SKM-1 treated with dmso at 0.1 percent for 144 hours (cell line): ENCODE measurements at regions not wholly inside any gene's neighbourhood (a gene's known extent, or its start where the extent isn't known, plus 50 kb on each side); places are given as distances from the start of the nearest gene placed in this dataset.

Experiments
- DNase-seq: peaks from one replicate; lab custom pipeline; 2025; ENCODE audit not compliant: unreplicated experiment; lab: John Stamatoyannopoulos, UW

DNA sequence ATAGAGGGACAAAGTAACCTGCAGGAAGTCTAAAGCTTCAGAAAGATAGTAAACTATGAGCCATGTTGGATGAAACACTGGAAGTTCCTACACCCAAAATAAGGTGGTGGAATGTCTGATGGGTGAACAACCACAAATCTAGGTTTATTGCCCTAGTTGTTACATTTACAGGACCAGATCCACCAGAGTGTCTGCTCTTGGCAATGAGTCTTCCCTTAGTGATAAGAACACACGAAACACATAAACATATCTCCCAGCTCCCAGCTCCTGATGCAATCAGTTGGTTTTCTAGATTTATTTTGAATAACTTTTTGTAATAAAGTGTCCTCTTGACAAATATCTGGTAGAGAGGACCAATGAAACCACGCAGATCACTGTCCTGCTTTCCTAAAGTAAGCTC is 329.7 kb upstream of the WWC1 start:
- DNase-seq = no peak

DNA sequence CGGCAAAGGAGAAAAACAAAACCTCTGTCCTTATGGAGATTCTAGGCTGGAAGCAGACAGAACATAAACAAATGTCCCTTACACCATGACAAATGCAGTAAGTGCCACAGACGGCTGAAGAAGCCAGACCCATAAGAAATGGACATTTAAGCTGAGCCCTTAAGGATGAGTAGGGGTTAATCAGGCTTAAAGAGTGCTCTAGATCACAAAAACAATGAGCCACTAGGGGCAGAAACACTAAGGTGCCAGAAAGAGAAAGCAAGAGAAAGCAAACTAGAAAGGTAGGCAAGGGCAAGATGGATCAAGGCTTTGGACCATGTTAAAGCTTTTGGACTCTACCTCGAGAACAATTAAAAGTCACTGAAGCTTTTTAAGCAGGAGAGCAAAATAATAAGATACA is 326.9 kb upstream of the WWC1 start:
- DNase-seq = no peak

DNA sequence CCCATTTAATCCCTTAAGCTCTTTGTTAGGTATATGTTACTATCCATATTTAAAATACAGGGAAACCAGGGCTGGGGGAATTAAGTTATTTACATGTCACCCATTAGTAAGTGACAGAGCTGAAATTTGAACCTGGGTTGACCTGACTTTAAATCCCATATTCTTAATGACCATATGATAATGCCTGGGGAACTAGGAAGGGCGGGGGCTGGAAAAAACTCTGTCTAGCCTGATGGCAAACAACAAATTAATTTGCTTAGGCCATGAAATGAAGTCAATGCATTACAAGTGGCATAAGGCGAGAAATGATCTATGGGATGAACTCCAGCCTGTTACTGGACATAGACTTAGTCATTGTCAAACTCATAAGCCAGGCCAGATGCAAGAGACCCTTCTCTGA is 325.7 kb upstream of the WWC1 start:
- DNase-seq = no peak

DNA sequence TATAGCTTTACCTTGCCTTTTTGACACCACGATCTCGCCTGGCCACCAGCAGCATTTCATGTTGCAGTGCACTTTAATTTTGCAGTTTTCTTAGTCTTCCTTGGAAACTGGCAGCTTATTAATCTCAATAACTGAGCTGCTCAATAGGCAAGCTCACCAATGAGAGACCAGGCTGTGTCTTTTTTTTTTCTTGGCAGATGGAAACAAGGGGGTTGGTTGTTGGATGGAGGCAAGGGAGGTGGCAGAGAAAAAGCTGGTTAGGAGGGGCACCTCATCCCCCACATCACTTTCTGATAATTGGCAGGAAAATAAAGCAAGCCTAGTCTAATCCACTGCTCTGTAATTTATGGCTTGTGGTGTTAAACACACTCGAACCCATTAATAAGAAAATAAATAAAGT is 324.5 kb upstream of the WWC1 start:
- no peak for DNase-seq

DNA sequence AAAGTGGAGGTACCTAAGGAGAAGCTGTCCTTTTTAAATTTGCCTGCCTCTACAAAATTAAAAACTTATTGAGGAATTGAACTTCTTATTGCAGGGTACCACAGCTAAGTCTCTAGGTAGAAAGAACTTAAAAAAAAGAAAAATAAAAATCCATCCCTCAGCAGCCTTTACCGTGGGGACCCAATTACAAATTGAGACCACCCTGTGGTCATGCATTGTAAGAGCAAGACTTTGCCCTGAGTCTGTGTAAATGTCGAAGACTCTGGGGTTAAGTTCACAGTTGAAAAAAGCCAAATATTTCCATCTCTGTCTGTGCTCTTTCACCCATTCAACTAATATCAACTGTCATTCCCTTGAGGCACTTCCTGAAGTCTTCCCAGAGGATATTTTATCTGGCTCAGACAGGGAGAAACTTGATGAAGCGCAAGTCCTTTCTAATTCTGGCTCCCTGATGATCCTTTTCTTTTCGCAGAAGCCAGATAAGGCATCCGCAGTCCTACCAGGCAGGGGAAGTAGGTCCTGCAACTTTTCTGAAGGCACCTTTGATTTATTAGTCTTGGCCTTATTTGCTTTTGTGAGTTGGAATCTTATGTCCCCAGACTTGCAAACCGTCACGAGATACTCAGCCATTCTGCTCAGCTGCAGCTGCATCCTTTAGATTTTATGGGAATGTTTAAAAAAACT is 323.8 kb upstream of the WWC1 start:
- DNase-seq = no peak

DNA sequence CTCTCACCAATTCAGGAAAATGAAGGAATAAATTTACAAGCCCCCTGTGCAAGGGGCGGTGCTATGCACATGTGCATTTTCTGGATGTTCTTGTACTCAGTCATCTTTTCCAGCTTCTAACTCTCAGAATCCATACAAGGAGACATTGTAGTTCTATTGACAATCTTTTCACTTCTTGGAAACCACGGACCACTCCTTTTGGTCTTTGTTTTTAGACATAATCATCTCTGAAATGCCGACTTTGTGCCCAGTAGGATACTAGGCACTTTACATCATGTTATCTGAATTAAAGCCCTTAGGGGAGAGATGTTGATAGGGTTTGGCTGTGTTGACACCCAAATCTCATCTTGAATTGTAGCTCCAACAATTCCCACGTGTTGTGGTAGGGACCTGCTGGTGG is 322.6 kb upstream of the WWC1 start:
- DNase-seq = no peak

DNA sequence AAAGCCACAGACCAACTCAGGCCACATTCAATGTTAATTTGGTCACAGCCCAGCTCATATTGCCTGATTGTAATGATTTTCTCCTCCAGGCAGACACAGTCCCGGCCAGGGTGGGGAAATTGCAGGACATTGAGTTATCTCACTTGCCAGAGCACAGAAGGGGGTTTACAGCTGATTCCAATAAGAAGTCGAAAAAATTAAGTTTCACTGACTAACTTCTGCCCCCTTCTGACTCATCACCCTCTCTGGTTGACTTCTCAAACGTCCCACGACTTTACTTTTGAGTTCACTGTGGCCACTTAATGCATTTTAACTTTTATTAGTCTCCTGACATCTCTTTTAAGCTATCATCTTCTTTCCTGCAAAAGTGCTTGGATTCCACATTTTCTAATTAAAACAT is 321.4 kb upstream of the WWC1 start:
- no peak for DNase-seq

DNA sequence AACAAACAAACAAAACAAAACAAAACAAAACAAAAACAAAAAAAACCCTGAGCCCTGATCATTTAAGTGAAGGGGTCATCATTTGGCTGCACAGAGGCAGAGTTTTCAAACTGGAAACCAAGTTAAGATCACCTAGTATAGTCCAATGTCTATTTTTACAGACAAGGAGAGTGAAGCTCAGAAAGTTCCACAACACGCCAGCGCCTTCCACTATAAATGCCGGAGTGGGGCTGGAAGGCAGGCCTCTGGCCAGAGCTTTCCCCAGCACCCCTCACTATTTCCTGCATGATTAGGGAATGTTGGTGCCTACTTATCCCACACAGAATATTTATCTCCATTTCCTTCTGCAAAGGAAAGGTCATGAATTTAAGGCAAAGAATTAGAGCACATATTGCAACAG is 319.7 kb upstream of the WWC1 start:
- DNase-seq = no peak

DNA sequence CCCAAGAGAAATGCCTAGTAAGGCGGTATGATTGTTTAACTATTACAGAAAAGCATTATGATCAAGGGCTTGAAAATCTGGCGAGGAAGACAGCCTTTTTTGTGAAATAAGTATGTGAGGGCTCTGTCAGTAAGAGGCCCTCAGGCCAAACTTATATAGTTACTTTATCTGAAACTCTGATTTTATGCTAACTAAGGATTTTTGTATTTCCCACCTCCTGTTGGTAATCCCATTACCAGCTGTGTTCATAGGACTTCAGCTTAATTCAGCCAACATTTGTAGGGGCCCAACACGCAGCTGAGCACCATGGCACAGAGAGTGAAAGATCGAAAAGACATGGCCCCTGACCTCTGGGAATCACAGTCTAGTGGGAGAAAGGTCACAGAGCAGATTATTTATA is 318.3 kb upstream of the WWC1 start:
- no peak for DNase-seq

DNA sequence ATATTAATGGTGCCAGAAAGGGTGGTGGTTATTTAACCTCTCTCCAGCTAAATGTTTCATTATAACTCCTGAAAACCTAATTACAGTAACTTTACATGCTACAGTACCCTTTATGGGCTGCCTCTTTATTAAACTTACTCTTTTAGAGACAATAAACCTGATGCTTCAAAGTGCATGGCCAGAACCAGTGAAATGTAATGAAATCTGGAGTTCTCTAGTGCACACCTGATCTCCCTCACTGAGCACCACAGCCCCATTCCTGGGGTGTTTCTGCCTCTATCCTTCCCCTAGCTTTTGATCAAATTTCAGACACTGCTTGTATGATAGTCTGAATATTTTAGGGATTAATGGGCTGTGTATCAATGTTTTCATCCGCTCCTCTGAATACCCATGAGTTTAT is 306.5 kb upstream of the WWC1 start:
- DNase-seq = no peak

DNA sequence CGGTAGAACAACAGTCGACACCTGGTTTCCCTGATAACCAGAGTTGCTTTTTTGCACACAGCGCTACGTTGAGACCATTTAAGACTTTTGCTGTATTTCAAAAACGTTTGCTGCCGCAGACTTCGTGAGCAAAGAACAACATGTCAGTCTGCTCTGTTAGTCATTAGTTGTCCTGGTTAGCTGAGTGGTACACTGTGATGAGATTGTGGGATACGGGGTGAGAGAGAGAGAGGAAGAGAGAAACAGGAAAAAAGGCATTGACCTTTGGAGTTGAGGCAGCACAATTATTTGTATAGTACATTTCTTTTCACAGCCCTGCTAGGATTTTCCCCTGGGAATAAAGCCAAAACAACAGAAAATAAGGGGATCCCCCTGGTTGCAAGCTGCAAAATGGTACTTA is 306.1 kb upstream of the WWC1 start:
- DNase-seq = no peak

DNA sequence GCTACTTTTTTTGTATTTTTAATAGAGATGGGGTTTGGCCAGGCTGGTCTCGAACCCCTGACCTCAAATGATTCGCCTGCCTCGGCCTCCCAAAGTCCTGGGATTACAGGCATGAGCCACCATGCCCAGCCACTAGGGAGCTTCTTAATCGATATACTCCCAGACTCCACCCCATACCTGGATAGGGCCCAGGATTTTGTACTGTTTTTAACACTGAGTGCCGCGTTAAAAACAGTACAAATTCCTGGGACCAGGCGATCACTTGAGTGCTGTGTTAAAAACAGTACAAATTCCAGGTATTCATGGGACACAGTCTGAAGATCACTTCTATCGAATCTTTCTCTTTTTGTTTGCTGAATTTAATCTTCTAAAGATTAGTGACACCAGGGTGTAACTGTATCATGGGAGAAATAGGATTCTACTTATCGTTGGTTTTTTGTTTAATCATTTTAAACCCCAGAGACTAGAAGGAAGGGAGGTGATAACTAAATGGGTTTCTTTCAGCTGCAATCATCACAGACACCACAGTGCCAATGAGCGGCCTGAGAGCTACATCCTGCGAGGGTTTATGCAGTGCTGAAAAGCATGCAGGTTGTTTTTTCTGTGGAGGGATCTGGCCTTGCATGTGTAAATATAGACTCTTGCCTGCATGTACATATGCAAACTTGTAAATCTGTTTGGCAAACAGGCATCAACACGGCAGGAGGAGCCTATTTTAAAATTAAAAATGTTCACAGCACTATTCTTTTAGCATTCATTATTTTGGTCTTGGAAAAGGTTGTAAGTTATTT is 303.8 kb upstream of the WWC1 start:
- DNase-seq = no peak

DNA sequence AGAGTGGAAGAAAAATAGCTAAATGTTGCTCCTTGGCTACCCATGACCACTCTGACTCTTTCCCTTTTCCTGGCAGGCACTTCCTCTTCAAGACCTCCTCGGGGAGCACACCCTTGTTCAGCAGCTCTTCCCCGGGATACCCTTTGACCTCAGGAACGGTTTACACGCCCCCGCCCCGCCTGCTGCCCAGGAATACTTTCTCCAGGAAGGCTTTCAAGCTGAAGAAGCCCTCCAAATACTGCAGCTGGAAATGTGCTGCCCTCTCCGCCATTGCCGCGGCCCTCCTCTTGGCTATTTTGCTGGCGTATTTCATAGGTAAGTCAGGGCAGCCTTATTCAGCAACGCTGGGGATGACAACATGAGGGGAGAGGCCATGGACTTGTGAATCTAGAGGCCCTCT is 298.6 kb upstream of the WWC1 start:
- no peak for DNase-seq

DNA sequence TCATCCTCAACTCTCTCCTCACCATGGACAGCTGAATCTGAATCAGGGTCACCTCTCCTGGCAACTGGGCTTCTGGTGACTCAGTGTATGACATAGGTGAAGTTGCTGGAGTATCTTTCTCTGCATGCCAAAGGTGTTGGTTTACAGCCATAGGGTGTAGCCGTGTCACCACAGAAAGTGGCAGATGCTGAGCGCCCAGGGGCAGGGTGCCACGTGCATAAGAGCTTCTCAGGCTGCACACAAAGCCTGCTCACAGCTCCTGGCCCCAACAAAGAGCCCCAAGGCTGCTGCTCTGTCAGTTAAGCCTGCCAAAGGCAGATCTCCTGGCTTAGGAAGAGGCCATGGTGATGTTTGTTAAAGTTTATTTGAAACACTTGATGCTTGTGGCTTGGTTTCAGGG is 297.7 kb upstream of the WWC1 start:
- no peak for DNase-seq

DNA sequence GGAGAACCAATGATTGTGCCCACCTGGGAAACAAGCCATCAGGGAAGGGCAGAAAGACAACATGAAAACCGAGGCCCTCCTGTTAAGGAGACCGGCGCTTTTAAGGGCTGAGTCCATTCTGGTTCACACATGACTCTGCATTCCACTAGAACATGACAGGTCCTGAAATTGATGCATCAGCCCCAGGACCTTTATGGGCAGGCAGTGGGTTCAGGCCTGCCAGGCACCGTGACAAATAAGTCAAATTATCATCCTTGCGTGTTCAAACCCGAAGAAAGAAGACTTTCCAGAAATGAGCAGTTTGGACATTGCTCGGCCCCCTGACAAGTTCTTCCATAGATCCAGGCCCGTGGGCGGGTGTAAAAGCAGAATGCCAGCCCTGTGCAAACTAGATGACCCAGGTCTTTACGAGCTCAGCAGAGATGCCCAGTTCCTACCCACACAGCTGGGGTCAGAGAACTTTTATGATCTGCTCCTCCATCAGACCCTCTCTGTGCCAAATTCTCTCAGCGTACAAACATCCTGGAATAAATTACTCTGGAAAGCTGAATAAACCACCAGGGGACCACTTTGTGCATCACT is 295.5 kb upstream of the WWC1 start:
- no peak for DNase-seq

DNA sequence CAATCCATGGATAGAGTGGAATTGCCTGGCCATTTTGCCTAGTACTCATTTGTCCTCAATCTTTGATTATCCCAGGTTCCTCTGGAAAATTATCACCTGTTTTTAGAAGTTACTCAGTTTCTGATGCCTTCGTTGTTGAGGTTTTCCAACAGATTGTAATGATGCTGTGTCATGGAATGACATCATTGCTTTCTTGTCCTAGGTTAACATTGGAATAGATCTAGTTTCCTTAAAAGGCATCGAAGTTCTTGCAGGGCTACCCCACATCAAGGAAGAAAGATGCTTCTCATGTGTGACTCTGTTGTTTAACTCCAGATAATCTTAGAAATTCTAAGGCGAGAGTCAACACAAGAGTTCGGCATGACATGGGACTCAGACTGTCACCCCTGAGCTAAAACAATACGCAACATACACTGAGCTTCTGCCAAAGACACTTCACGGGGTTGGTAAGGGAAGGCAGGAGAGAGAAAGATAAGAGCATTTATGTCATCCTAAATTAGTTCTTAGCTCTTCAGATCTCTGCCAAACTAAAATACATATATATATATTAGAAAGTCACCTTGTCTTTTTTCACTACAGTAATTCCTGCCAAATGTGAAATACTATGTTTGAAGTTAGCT is 293.2 kb upstream of the WWC1 start:
- no peak for DNase-seq

DNA sequence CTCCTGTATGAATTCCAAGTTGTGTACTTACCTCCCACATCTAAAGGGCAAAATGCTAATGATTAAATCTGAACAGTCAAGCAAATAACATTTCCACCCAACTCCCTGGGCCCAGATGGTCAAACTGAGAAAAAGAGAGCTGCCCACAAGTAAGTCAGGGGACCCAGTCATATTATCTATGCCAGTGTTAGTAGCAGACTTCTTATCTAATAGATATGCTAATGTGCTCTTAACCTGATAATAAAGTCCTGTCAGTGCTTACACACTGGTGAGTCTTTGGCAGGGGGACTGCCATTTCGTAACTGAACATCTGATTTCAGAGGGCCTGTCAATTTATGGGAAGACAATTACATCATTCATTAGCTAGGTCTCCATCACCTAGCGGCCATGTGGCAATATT is 292.3 kb upstream of the WWC1 start:
- DNase-seq = no peak

DNA sequence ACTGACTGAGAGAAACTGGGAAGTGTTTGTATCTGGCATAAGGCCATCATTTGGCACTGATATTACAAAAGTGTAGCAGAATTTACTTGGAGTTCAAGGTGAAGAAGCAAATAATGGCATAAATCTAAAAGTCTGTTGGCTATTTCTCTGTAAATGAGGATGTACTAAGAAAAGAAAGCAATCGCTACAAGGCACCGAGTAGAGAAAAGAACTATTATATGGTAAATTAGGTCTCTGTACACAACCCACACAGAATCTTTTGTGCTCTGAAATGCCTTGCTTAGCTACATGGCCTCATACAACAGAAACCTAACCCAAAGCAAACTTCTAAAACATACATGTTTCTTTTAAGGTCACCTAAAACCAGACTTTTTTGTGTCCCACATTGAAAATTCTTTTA is 290.1 kb upstream of the WWC1 start:
- no peak for DNase-seq

DNA sequence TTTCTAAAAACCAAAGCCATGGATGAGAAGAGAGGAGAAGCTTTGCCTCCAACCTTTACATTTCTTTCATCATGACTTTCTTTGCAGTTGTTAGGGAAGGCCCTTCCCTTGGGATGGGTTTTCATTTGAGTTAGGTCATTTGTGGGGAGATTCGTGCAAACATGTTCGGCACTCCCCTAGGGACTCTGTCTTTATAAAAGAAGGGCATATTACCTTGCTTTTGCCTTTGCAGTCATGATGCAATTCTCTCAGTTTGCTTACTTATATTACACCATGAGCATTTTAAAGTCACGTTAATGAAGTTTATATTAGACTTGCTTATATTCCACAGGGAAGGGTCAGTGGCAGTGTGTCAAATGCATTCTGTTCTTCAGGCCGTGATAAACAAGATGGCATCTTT is 289.3 kb upstream of the WWC1 start:
- no peak for DNase-seq

DNA sequence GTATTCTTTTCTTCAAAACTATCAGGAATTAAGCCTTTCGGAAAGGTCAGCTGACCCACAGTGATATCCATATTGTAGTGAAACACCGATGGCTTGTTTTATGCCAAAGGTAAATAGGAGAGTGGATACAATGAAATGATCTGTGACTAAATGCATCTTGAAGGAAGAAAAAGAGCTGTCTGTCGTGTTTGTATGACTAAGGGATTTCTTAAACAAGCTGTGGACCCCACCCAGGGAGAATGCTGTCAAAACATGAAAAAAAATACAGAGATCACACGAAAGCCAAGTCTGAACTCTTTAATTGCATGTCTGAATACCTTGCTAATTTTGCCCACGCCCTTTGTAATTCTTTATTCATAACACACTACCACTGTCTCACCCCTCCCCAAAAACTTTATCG is 286.4 kb upstream of the WWC1 start:
- DNase-seq = no peak

DNA sequence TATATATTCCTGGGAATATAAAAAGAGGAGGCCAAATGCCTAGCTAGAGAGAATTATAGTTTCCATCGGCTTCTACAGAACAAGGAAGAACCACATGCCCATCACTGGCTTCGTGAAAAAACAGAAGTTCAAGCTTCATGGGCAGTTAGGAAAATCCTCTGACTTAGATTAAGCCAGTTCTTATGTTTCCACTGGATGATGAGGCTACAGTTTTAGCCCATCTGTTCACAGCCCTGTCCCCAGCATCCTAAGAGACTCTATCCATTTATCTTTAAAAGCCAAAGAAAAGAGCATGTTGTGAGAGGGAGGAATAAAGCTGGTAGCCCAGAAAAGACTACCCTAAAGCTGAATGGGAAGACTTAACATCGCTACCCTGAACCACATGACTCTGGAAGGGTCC is 285.5 kb upstream of the WWC1 start:
- no peak for DNase-seq

DNA sequence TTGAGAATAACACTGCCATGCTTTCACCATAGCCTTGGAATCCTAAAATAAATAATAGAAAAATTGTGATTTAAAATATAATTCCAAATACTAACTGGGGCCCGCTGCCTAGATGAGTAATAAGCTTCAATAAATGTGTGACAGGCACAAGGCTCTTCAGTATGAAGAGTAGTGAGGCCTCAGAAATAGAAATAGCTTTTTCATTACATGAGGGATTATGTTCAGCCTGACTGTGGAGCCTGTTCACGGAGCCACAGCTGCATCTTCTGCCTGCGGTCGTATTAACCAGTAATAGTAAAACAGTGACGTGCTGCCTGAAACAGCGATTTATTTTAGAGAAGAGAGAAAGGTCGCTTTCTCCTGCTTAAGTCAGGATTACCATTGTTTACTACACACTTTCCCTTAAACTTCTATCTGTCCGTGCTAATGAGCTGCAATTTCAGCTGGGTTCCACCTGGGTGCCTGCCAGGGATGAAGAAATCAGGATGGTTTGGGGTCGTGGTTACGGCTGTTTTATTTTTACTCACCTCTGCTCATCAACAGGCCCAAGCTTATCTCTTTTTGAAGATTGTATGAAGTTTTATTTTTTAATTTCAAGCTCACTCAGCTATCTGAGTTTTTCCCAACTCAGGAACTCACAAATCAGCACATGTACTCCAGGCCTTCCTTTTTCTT is 284.9 kb upstream of the WWC1 start:
- no peak for DNase-seq
